ENCODE measurements at regions not wholly inside any gene's neighbourhood (a gene's known extent, or its start where the extent isn't known, plus 50 kb on each side); places are given as distances from the start of the nearest gene placed in this dataset.

- no peak for DNase-seq (ENCODE audit: low read depth in 4 of 4, low spot score in 1 of 4)
Measured at GRCh38 chr4:3852309-3852708, 86.1 kb downstream of the ADRA2C start.

DNA sequence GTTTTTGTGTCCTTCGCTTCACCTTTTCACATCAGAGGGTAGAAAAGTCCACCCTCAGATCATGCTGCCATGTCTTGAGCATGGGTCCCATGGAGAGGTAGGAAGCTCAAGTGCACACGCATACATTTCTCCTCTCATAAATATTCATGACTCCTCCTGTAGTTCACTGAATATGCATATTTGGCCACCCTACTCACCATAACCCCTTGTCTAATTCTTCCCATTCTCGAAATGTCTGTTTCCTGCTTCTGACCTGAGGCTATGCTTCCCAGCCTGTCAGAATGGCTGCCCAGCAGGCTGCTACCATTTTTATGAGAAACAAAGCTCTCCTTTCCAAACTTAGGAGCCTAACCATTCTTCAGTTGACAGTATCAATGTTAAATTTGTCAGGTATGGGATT, 86.5 kb downstream of the ADRA2C start:
- no peak for DNase-seq (ENCODE audit: low read depth in 4 of 4, low spot score in 1 of 4)

DNA sequence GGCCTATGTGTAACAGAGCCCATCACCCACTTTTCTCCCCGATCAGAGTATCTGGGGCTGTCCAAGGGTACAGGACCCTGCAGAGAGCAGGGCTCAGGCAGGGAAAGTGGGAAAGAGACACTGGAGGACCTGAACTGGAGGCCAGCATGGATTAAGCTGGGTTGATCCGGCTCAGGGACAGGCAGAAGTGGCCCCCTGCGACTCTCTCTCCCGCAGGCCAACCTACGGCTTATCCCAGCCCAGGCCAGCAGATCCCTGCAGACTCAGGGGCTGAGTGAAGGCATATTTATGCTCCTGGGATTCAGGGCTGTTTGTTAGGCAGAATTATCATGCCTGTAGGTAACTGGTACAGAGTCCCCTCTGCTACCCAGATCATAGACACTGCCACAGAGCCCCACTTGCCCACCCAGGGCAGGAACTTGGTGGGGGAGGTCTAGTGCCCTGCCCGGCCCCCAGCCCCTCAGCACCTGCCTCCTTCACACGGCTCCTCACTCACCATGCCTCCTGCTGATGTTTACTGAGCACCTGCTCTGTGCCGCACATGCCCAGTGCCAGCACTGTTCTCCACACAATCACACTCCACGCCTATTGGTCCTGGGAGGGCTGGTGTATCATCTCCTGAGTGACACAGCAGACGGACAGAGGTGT, 87.3 kb downstream of the ADRA2C start:
- no peak for DNase-seq (ENCODE audit: low read depth in 4 of 4, low spot score in 1 of 4)

DNA sequence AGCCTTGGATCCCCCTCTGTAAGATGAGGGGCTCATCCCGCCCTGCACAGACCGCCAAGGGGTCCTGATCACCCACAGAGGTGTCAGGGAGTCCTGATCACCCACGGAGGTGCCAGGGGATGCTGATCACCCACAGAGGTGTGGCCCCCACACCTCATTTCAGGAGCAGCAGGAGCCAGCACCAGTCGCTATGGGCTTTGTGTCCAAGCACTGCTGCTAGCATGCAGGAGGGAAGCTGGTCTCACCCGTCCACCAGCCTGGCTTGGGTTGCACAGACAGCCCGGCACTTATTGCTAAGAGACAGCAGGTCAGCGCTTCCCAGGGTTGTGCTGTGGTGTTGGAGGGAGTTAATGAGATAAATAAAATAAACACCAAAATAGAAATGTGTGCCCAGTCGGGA, 88.5 kb downstream of the ADRA2C start:
- DNase-seq (ENCODE audit: low read depth in 4 of 4, low spot score in 1 of 4): no peak

- DNase-seq (ENCODE audit: low read depth in 4 of 4, low spot score in 1 of 4): no peak
Measured at GRCh38 chr4:3855646-3856045, 89.5 kb downstream of the ADRA2C start.

- DNase-seq (ENCODE audit: low read depth in 4 of 4, low spot score in 1 of 4): no peak
Measured at GRCh38 chr4:3856604-3857204, 90.5 kb downstream of the ADRA2C start.

DNA sequence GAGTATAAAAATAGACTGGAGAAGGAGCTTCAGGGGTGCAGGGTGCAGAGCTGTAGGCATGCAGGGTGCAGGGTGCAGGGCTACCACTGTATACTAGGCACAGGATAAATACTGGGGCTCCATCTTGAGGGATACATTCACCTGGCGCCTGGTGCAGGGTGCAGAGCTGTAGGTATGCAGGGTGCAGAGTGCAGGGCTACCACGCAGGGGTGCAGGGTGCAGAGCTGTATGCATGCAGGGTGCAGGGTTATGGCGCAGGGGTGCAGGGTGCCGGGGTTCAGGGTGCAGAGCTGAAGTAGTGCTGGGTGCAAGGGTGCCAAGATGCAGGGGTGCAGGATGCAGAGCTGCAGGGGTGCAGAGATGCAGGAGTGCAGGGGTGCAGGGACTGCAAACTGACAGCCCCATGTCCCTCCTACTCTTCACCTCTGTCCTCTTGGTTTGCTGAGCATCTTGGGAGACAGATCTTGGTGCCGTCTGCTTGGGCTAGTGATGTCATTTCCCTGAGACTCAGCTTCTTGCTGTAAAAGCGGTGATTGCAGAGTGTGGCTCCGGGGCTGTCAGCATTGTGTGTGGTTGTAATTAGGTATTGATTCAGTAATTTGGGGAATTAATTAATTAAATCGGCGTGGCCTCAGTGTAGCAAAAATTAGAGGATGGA, 91.2 kb downstream of the ADRA2C start:
- no peak for DNase-seq (ENCODE audit: low read depth in 4 of 4, low spot score in 1 of 4)

DNA sequence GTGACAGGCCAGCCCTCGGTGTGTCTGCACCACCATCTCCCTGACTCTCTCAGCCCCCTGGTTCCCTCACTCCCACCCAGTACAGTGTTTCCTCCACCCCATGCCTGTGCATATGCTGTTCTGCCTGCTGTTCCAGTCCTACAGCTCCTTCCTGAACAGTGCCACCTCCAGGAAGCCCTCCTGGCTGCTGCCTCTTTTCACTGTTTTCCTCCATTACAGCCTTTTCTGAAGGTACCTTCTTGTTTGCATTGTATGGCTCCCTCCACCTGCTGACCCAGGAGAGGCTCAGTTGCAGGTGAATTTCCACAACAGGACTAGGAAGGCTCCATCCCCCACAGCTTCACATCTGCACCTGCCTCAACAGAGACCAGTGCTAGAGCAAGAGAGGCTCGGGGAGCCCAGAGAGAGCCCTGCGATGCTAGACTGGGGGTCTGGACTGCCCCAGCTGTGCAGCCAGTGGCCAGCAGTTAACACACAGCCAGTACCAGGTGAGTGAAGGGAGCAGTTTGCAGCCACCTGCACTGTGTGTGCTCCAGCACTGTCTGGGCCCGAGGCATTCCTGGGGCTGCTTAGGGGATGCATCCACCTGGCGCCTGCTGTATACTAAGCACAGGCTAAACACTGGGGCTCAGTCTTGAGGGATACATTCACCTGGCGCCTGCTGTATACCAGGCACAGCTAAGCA, 92.0 kb downstream of the ADRA2C start:
- no peak for DNase-seq (ENCODE audit: low read depth in 4 of 4, low spot score in 1 of 4)

GRCh38 chr4:3858765-3859388, 92.7 kb downstream of the ADRA2C start:
- no peak for DNase-seq (ENCODE audit: low read depth in 4 of 4, low spot score in 1 of 4)

DNA sequence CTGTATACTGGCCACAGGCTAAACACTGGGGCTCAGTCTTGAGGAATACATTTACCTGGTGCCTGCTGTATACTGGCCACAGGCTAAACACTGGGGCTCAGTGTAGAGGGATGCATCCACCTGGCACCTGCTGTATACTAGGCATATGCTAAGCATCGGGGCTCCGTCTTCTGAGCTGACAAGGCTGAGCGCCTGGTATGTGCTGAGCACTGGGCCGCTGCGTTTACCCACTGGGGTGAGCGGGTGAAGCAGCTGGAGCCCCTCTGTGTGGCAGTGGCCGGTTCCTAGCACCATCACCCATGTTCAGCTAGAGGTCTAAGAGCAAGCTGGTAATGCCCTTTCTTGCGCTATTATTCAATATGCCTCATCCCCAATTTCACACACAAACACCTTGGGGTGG, 93.4 kb downstream of the ADRA2C start:
- DNase-seq (ENCODE audit: low read depth in 4 of 4, low spot score in 1 of 4): no peak

- no peak for DNase-seq (ENCODE audit: low read depth in 4 of 4, low spot score in 1 of 4)
Measured at GRCh38 chr4:3860061-3860912, 94.1 kb downstream of the ADRA2C start.

DNA sequence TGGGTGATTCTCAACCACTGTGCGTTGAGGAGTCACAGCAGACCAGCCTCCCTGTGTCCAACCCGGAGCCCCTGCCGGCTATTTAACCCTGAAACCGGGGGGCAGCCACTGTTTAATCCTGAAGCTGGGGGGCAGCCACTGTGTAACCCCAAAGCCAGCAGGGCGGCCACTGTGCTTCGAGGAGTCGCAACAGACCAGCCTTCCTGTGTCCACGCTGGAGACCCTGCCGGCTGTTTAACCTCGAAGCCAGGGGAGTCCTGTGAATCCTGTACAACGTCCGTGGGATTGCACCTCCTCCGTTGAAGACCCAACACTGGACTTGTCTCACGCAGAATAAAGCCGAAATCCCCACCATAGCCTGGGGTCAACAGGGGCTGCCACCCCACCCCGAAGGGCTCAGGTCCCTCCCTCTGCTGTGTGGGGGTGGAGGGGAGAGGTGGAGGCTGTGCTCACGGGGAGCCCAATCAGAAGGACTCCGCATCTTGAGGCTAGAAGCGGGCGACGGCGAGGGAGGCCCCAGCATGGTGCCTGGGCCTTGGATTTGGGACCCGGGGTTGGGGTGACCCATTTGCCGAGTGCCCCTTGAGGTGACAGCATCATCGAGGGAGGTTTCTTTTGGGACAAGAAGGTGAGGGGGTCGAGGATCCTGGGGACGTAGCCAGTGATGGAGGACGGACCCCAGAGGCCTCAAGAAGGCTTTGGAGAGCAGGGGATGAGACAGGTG, 94.9 kb downstream of the ADRA2C start:
- DNase-seq (ENCODE audit: low read depth in 4 of 4, low spot score in 1 of 4): no peak

DNA sequence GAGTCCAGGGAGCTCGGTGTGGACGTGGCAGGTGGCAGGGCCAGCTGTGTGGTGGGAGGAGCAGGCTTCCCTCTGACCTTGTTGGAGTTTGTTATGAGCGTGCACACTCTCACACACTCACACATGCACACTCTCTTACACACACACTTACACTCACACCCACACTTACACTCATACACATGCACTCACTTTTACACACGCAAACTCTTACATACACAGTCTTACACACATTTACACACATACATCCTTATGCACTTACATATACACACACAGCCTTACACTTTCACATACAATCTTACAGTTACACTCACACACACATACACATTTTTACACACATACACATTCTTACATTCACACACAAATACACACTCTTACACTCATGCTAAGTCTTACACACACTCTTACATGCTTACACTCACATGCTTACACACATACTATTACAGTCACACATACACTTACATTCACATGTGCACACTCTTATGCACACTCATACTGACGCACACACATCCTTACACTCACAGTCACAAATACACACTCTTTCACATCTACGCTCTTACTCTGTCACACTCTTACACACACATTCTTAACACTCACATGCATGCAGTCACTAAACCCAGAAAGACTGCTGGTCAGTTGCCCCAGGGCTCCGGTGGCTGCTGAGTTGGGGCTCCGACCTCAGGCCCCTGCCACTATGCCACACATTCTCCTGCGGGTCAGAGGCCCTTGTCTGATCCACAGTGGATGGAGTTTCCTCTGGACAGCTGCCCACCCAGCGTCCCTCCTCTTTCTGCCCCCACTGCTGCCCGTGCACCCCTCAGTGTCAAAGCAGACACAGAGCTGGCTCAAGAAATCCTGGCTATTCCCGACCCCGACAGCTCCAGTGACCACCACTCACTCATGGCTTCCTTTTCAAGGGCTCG, 95.8 kb downstream of the ADRA2C start:
- no peak for DNase-seq (ENCODE audit: low read depth in 4 of 4, low spot score in 1 of 4)

- DNase-seq (ENCODE audit: low read depth in 4 of 4, low spot score in 1 of 4): no peak
Measured at GRCh38 chr4:3862640-3863420, 96.6 kb downstream of the ADRA2C start.

GRCh38 chr4:3863841-3864741, 97.9 kb downstream of the ADRA2C start:
- no peak for DNase-seq (ENCODE audit: low read depth in 4 of 4, low spot score in 1 of 4)

DNA sequence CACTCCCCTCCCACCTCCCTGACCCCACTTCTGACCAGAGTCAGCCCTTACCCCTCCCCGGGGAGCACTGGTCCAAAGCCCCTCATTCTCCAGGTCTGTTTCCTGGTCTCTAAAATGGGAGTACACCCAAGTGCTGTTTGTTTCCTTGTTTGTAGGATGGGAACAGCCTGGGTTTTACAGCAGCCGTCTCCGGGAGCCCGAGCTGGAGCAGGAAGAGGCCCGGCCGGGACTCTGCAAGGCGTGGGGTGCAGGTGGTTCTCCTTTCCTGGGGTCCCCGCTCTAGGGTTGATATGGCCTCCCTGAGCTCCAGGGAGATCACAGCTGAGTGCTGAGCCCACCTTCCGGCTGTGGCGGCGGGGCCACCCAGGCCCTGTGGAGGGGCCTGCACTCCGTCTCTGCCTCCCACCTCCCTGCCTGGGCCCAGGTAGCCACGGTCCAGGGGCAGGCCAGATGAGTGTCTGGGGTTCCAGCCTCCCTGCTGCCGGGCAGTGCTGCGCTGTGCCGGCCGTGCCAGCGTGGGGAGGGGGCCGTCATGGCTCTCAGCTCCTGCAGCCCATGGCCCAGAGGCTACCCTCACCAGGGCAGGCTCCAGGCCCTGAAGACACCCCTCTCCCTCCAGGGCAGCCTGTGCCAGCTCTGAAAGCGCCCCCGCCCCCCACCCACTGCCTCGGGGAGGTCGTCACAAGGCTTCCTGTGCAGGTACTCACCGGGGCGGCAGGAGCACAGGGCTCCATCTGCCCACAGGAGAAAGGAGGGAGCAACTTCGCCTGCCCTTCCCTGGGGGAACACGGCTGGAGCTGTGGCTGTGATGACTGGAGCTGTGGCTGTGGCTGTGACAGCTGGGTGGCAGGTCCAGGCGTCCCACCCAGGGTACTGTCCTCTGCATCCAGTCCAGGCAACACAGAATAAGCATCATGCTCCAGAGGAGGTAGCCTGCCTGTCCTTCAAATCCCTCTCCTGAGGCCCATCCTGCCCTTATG, 98.8 kb downstream of the ADRA2C start:
- no peak for DNase-seq (ENCODE audit: low read depth in 4 of 4, low spot score in 1 of 4)
